Omental fat pad (tissue), 3 donors: ENCODE measurements at regions not wholly inside any gene's neighbourhood (a gene's known extent, or its start where the extent isn't known, plus 50 kb on each side); places are given as distances from the start of the nearest gene placed in this dataset.

Source experiments
- ATAC-seq: fragments of 150-250 bp; one replicate; pipeline ENCODE4 v1.9.1; 2016; ENCODE audit warnings: mild to moderate bottlenecking, moderate library complexity; ENCODE audit not compliant: low FRiP score
- DNase-seq: peaks from one replicate; pipeline ENCODE4 v3.0.0-alpha.2; 2019; ENCODE audit warnings: low spot score
- CTCF ChIP-seq, 3 donors: fragments of 450-650 bp; IDR thresholded peaks; one replicate each; pipeline ENCODE4 v1.5.1; 2016 to 2017; ENCODE audit warnings: antibody characterized with exemption in 3 of 3, mild to moderate bottlenecking in 3 of 3, moderate library complexity in 2 of 3

GRCh38 chr16:65956100-65956499 is 410.4 kb upstream of the CDH5 start:
- no peak for ATAC-seq
- no peak for DNase-seq
- no peak for TF ChIP-seq CTCF (IDR thresholded peaks at IDR 0.05)

GRCh38 chr16:65954446-65954845 is 412.0 kb upstream of the CDH5 start:
- DNase-seq (no peak), ATAC-seq (no peak)
- no peak for TF ChIP-seq CTCF (IDR thresholded peaks at IDR 0.05)

GRCh38 chr16:65950211-65950610 is 416.3 kb upstream of the CDH5 start:
- no peak for DNase-seq
- TF ChIP-seq CTCF (IDR thresholded peaks at IDR 0.05) = no peak
- ATAC-seq = no peak

- TF ChIP-seq CTCF (IDR thresholded peaks at IDR 0.05) = no peak
- DNase-seq (no peak), ATAC-seq (no peak)
These were observed 418.1 kb upstream of the CDH5 start for GRCh38 chr16:65948361-65948760.

- DNase-seq = no peak
- TF ChIP-seq CTCF (IDR thresholded peaks at IDR 0.05) = no peak
- ATAC-seq = no peak
These were observed 418.5 kb upstream of the CDH5 start for GRCh38 chr16:65947951-65948350.

- DNase-seq (no peak), ATAC-seq (no peak)
- no peak for TF ChIP-seq CTCF (IDR thresholded peaks at IDR 0.05)
These were observed 421.0 kb upstream of the CDH5 start for GRCh38 chr16:65945493-65945892.

GRCh38 chr16:65944361-65944760 is 422.1 kb upstream of the CDH5 start:
- DNase-seq = no peak
- ATAC-seq = no peak
- TF ChIP-seq CTCF (IDR thresholded peaks at IDR 0.05) = no peak
